ENCODE measurements at regions not wholly inside any gene's neighbourhood (a gene's known extent, or its start where the extent isn't known, plus 50 kb on each side); places are given as distances from the start of the nearest gene placed in this dataset.

DNA sequence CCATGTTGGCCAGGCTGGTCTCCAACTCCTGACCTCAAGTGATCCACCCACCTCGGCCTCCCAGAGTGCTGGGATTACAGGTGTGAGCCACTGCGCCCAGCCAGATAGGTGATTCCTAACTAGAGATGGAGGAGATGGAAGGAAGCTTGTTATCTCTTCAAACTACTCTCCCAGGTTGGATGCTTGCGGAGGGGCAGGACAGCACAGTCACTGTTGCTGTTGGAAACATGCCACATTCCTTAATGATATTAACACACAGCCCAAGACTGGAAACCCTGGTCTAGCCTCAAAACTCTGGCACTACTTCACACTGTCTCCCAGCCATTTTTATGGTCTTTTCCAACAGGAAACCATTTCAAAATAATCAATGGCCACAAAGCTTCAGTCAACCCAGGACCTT, 468.8 kb upstream of the NRP1 start:
- Mint-ChIP-seq H3K4me3 (no peak overlapping the region), H3K9me3 (no peaks in the 10 kb centered on the region), H3K4me1 (no peaks in the 10 kb centered on the region), H3K36me3 (ENCODE audit: low read depth) (no peaks in the 10 kb centered on the region), H3K27me3 (peaks cover 7% of the 10 kb centered on the region), H3K27ac (no peak overlapping the region)
- ATAC-seq (replicated peaks), result no peak

DNA sequence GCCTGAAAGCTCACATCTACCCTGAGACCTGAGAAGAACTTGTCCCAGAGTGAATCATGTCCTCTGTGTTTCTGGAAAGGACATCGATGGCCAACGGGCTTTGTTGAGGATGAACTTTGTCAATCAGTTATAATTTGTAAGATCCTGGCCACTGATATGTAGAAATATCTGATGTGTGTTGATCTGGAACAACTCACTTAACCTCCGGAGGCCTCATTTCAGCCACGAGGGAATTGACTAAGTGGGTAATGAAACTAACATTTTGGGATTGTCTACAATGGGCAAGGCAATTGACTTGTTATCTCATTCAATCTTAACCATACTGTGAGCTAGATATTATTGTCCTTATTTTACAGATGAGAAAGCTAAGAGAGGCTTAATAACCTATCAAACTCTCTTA, 468.1 kb upstream of the NRP1 start:
- Mint-ChIP-seq H3K27ac (no peak overlapping the region), H3K4me3 (no peak overlapping the region), H3K27me3 (peaks cover 3% of the 10 kb centered on the region), H3K9me3 (no peaks in the 10 kb centered on the region), H3K4me1 (no peaks in the 10 kb centered on the region), H3K36me3 (ENCODE audit: low read depth) (no peaks in the 10 kb centered on the region)
- no peak for ATAC-seq (replicated peaks)

DNA sequence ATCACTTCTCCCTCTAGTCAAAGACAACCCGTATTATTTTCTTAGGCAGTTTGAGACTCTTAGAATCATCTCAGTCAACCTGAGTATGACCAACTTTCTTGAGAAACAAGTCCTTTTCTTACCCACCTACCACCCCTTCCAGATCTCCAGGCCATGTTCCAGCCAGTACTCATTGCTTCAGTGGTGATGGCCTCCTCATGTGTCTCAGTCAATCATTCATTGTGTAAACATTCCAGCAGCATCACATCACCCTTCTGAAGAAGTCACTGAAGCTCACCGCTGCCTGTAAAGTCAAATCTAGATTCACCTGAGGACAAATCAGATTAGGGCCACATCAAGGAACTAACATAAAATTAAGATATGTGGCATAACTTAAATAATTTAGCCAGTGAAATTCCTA, 467.2 kb upstream of the NRP1 start:
- Mint-ChIP-seq H3K9me3 (no peaks in the 10 kb centered on the region), H3K4me1 (no peaks in the 10 kb centered on the region), H3K36me3 (ENCODE audit: low read depth) (no peaks in the 10 kb centered on the region), H3K27me3 (peaks cover 3% of the 10 kb centered on the region), H3K4me3 (no peak overlapping the region), H3K27ac (no peak overlapping the region)
- ATAC-seq (replicated peaks), result no peak

DNA sequence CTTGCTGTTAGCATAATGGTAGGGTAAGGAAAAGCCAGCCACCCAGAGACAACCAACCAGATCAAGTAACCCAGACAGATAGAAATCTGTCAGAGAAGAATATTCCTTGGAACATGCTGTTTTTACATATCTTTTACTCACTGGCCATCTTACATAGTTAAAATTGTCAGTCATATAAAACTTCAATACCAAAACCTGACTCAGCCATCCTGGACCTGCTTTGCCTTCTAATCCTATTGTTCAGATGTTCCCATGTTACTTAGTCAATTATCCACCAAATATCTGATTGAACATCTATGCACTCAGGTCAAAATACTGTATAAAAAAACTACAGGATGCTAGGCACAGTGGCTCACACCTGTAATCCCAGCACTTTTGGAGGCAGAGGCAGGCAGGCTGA, 466.5 kb upstream of the NRP1 start:
- ATAC-seq (replicated peaks), result no peak
- Mint-ChIP-seq H3K27ac (no peak overlapping the region), H3K4me3 (no peak overlapping the region), H3K36me3 (ENCODE audit: low read depth) (no peaks in the 10 kb centered on the region), H3K4me1 (no peaks in the 10 kb centered on the region), H3K9me3 (no peaks in the 10 kb centered on the region), H3K27me3 (peaks cover 3% of the 10 kb centered on the region)

DNA sequence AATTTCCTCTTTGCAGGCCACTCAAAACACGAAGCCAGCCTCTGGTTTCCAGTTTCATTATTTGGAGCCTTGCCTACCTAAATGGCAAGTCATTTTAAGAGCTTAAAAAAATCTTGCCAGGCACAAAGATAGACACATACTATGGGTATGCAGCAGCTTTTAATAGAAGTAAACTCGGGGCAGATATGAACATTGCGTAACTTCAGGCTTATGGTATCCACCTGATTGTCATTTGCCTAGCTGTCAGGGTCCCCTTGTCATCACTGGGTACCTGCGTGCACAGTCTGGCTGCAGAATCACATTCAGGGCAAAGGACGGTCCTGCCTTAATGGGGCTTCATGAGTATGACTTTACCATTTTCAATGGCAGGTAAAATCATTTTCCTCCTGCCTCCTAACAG, 466.1 kb upstream of the NRP1 start:
- Mint-ChIP-seq H3K4me3 (no peak overlapping the region), H3K4me1 (no peaks in the 10 kb centered on the region), H3K36me3 (ENCODE audit: low read depth) (no peaks in the 10 kb centered on the region), H3K27me3 (peaks cover 3% of the 10 kb centered on the region), H3K9me3 (no peaks in the 10 kb centered on the region), H3K27ac (no peak overlapping the region)
- no peak for ATAC-seq (replicated peaks)

DNA sequence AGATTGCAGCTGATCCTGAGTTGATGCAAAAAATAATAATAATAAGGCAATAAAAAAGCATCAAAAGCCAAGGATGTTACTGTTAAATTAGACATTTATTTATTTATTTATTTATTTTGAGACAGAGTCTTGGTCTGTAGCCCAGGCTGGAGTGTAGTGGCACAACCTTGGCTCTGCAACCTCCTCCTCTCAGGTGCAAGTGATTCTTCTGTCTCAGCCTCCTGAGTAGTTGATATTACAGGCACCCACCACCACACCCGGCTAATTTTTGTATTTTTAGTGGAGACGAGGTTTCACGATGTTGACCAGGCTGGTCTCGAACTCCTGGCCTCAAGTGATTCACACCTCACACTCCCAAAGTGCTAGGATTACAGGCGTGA, 465.5 kb upstream of the NRP1 start:
- H3K4me1 Mint-ChIP-seq, result no peaks in the 10 kb centered on the region
- H3K27me3 Mint-ChIP-seq, result peaks cover 3% of the 10 kb centered on the region
- ATAC-seq (replicated peaks), result no peak
- H3K36me3 Mint-ChIP-seq (ENCODE audit: low read depth), result no peaks in the 10 kb centered on the region
- H3K27ac Mint-ChIP-seq, result no peak overlapping the region
- H3K4me3 Mint-ChIP-seq, result no peak overlapping the region
- H3K9me3 Mint-ChIP-seq, result no peaks in the 10 kb centered on the region

DNA sequence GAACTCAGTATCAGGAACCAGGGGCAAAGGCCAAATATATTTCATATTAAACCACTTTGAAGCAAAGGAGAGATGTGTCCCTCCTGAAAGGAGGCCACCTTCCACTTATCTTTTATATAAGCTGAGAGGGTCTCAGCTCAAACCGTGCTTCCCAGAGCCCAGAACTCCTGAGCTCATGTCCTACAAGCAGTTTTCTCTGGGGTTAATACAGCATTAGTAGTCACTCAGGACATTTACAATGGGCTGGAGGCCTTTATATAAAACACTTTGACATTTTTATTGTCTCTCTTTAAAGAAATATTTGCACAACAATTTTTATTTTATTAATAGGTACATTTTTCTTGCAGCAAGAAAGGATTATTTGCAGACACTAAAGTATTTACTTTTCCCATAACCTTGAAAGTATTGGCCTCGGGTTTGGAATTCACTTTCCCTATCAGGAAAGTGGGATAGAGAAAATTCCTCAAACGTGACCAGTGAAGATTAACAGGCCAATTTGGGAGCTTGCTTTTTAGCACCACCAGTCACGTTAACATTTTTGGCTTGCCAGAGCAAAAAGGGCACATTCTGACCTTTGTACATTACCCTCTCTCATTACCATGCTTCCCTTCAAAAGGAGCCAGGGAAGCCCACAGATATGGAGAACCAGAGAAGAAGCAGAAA, 464.9 kb upstream of the NRP1 start:
- Mint-ChIP-seq H3K4me1 (no peaks in the 10 kb centered on the region), H3K27me3 (peaks cover 3% of the 10 kb centered on the region), H3K4me3 (no peak overlapping the region), H3K9me3 (no peaks in the 10 kb centered on the region), H3K36me3 (ENCODE audit: low read depth) (no peaks in the 10 kb centered on the region), H3K27ac (no peak overlapping the region)
- no peak for ATAC-seq (replicated peaks)

DNA sequence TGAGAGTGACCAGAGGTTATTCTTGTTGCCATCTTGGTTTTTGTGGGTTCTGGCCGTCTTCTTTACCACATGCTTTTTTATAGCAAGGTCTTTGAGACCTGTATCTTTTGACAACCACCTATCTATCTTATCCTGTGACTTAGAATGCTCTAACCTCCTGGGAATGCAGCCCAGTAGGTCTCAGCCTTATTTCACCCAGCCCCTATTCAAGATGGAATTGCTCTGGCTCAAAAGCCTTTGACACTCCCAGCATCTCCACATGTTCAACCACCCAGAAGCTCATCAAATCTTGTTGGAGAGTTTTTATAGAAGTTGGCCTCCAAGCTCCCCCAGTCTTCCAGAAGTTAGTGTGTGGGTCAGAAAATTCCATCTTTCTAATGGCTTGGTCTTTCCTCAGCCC, 464.3 kb upstream of the NRP1 start:
- peaks cover 3% of the 10 kb centered on the region for H3K27me3 Mint-ChIP-seq
- no peak overlapping the region for H3K4me3 Mint-ChIP-seq
- H3K36me3 Mint-ChIP-seq (ENCODE audit: low read depth), result no peaks in the 10 kb centered on the region
- no peaks in the 10 kb centered on the region for H3K9me3 Mint-ChIP-seq
- H3K27ac Mint-ChIP-seq, result no peak overlapping the region
- ATAC-seq (replicated peaks), result no peak
- no peaks in the 10 kb centered on the region for H3K4me1 Mint-ChIP-seq

DNA sequence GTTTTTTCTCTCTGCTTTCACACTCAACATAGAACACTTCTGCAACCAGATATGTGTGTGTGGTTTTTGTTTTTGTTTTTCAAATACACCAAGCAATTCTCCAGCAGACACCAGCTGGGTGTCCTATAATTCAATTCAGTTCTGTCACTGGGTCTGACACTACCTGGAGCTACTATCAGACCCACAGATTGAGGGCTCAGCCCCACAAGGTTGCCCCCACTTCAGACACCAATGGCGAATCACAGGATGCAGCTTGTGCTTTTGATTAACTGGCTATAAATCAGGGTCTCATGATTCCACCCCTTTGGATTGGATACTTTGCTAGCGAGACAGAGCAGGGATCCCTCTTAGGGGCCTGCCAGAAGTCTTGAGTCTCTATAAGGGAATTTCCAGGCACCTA, 462.2 kb upstream of the NRP1 start:
- H3K4me1 Mint-ChIP-seq, result no peaks in the 10 kb centered on the region

DNA sequence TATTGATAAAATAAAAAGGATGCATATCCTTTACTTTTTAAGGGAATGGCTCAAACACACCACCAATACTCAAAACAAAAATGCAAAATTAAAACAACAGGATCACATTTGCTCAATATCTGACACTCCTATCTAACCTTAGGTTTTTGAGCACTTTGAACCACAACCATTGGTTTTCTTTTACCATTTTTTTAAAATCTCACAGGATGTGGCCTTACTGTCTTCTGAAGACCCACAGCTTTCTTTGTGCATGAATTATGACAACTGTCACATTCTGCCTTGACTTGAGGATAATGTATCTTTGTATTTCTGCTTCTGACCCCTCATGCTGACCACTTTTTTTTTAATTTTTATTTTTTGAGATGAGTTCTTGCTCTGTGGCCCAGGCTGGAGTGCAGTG, 461.1 kb upstream of the NRP1 start:
- Mint-ChIP-seq H3K9me3 (no peaks in the 10 kb centered on the region), H3K36me3 (ENCODE audit: low read depth) (no peaks in the 10 kb centered on the region), H3K27ac (no peak overlapping the region), H3K4me3 (no peak overlapping the region), H3K4me1 (no peaks in the 10 kb centered on the region), H3K27me3 (peaks cover 3% of the 10 kb centered on the region)
- ATAC-seq (replicated peaks), result no peak

More for the DNA sequence above, 462.2 kb upstream of the NRP1 start:
- Mint-ChIP-seq H3K36me3 (ENCODE audit: low read depth) (no peaks in the 10 kb centered on the region), H3K4me3 (no peak overlapping the region), H3K27me3 (peaks cover 3% of the 10 kb centered on the region), H3K9me3 (no peaks in the 10 kb centered on the region), H3K27ac (no peak overlapping the region)
- no peak for ATAC-seq (replicated peaks)

DNA sequence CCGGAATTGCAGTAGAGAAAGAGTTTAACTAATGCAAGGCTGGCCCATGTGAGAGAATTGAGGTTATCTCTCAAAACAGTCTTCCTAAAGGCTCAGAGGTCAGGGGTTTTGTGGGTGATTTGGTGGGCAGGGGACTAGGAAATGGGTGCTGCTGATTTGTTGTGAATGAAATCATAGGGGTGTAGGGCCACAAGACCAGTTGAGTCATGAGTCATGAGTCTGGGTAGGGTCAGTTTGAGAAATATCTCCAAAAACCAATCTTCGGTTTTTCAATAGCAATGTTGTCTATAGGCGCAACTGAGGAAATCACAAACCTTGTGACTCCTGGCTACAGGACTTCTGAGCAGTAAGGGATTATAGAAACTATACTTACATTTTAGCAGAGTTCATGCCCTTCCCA, 460.0 kb upstream of the NRP1 start:
- H3K27me3 Mint-ChIP-seq, result no peaks in the 10 kb centered on the region
- H3K4me3 Mint-ChIP-seq, result no peak overlapping the region
- H3K9me3 Mint-ChIP-seq, result no peaks in the 10 kb centered on the region
- no peaks in the 10 kb centered on the region for H3K36me3 Mint-ChIP-seq (ENCODE audit: low read depth)
- no peaks in the 10 kb centered on the region for H3K4me1 Mint-ChIP-seq
- H3K27ac Mint-ChIP-seq, result no peak overlapping the region
- ATAC-seq (replicated peaks), result no peak

DNA sequence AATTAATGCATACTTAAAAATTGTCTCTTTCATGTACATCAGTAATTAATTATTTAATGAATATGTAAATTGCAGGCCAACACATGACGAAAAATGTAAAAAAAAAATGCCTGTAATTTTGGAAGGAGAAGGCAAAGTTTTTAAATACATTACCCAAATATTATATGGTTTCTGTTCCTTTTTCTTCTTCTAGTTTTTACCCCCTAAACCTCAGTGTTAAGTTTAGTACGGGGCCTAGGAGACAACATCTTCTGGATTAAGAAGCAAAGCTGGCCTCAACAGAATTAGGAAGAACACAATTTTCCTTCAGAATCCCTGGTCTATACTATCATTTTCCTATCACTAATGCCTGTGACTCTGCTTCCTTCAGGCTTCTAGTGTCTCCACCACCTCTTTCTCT, 459.3 kb upstream of the NRP1 start:
- no peaks in the 10 kb centered on the region for H3K36me3 Mint-ChIP-seq (ENCODE audit: low read depth)
- H3K27ac Mint-ChIP-seq, result no peak overlapping the region
- H3K27me3 Mint-ChIP-seq, result no peaks in the 10 kb centered on the region
- no peaks in the 10 kb centered on the region for H3K9me3 Mint-ChIP-seq
- no peak for ATAC-seq (replicated peaks)
- H3K4me3 Mint-ChIP-seq, result no peak overlapping the region
- H3K4me1 Mint-ChIP-seq, result no peaks in the 10 kb centered on the region

DNA sequence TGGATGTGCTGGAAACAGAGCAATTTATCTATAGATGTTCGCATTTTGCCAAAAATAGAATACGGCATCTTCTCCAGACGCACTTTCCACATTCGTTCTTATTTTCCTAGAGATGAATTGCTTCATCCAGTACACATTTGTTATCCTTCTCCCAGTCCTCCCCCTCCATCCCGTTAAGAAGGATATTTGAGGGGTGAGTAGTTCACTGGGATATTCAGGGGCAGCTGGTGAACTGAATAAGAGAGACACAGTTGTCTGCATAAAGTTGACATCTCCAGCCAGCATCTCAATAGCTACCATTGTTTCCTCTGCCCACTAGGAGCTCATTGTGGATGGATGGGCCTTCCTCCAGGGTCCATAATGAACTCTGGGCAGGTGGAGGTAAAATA, 456.8 kb upstream of the NRP1 start:
- no peak overlapping the region for H3K4me3 Mint-ChIP-seq
- no peak for ATAC-seq (replicated peaks)
- no peaks in the 10 kb centered on the region for H3K27me3 Mint-ChIP-seq
- H3K9me3 Mint-ChIP-seq, result no peaks in the 10 kb centered on the region
- H3K4me1 Mint-ChIP-seq, result no peaks in the 10 kb centered on the region
- no peaks in the 10 kb centered on the region for H3K36me3 Mint-ChIP-seq (ENCODE audit: low read depth)
- no peak overlapping the region for H3K27ac Mint-ChIP-seq

DNA sequence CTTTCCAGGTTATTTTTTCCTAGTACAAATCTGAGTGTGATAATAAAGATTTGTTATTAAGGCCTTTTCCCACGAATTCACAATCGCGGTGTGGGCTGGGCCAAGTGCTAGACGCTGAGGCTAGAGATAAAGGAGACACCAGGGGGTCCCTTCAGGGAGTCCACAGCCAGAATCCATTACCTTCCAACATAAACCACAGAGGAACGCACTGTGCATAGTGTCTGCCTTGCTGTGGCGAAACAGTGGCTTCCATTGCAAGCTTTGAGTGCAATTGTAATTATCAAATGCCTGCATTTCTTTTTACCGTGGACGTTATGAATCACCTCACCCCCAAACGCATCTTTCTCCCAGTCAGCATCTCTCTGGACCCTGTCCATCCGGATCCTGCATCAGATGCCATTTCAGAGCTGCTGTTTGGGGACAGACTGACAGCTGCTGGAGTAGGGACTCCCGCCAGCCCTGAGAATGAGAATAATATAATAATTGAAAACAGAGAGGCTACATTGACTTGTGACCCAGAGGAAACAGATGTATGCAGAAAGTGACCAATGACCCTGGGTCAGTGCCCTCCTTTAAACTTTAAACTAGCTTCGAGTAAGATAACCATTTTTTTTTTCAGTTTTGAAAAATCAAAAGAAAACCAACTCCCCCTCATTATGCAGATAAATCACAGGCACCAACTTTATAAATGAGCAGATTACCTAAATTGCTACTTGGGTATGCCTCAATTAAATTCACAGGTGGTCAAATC, 456.2 kb upstream of the NRP1 start:
- Mint-ChIP-seq H3K27me3 (no peaks in the 10 kb centered on the region), H3K27ac (no peak overlapping the region)
- no peak for ATAC-seq (replicated peaks)

DNA sequence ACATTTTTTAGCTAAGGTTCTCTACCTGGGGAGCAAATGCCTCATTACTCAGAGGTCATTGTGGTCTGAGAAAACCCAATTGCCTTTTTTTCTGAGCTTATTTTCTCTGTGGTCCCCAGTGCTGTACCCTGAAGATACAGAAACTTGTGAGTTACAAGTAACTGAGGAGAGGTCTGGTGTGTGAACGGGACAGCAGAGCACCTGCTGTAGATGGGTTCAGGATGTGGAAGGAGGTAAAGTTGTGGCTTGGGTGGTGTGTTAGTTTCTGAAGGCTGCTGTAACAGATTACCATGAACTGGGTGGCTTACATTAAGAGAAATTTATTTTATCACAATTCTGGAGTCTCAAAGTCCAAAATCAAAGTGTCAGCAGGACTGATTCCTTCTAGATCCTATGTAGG, 449.1 kb upstream of the NRP1 start:
- Mint-ChIP-seq H3K36me3 (ENCODE audit: low read depth) (no peaks in the 10 kb centered on the region), H3K27ac (no peak overlapping the region), H3K27me3 (peaks cover 7% of the 10 kb centered on the region), H3K4me3 (no peak overlapping the region), H3K4me1 (no peaks in the 10 kb centered on the region), H3K9me3 (no peaks in the 10 kb centered on the region)
- no peak for ATAC-seq (replicated peaks)

More for the DNA sequence above, 456.2 kb upstream of the NRP1 start:
- Mint-ChIP-seq H3K36me3 (ENCODE audit: low read depth) (no peaks in the 10 kb centered on the region), H3K4me1 (no peaks in the 10 kb centered on the region), H3K4me3 (no peak overlapping the region), H3K9me3 (no peaks in the 10 kb centered on the region)
